AG04449 (cell line): ENCODE measurements at regions not wholly inside any gene's neighbourhood (a gene's known extent, or its start where the extent isn't known, plus 50 kb on each side); places are given as distances from the start of the nearest gene placed in this dataset.

Experiments used
- CTCF ChIA-PET: fragments of 350-600 bp; formaldehyde crosslinking; extraction: SDS; loops from one replicate; lab custom pipeline; 2021; ENCODE audit warnings: antibody characterized with exemption; lab: Yijun Ruan, JAX
- POLR2A ChIA-PET: fragments of 400-600, 350-600 bp; formaldehyde crosslinking; extraction: SDS; loops from one replicate; lab custom pipeline; 2020; ENCODE audit warnings: antibody characterized with exemption, inconsistent platforms; lab: Yijun Ruan, JAX
- DNase-seq: peaks from one replicate; pipeline ENCODE4 v3.0.0-alpha.2; 2010; ENCODE audit warnings: low read depth, low spot score
- H3K4me3 ChIP-seq: 2 replicates; pipeline ENCODE4 v1.5.1; 2011; ENCODE audit warnings: low read depth, mild to moderate bottlenecking, control low read depth, low read length
- TF ChIP-seq, protein P1 (sequence below): IDR thresholded peaks from one replicate; pipeline ENCODE4 v1.5.1; 2011; ENCODE audit warnings: mild to moderate bottlenecking, moderate library complexity, low read length, control low read depth, inconsistent platforms; ENCODE audit not compliant: insufficient read depth; ENCODE audit errors: missing control alignments

DNA sequence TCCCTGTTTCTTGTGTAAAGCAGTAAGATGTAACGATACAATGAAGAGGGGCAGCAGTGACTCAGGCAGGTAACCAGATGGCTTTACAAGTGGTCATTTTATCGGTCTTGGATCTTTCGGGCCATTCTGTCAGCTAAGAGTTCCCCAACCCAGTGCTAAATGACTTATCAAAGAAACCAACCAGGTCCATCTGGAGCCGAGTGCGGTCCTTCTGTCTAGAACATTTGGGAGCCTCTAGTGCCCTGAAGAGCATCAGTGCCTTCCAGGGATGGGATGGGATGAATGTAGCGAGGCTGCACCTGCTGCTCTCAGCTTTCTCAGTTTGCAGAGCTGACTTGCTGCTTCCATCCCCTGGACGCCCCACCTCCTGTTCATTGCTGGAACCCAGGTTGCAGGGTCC is 131.7 kb upstream of the AGBL1 start:
- no peak overlapping the region for H3K4me3 ChIP-seq
- ChIA-PET CTCF (no interaction called here), POLR2A (no interaction called here)
- no peak for DNase-seq
- TF ChIP-seq, protein P1, sequence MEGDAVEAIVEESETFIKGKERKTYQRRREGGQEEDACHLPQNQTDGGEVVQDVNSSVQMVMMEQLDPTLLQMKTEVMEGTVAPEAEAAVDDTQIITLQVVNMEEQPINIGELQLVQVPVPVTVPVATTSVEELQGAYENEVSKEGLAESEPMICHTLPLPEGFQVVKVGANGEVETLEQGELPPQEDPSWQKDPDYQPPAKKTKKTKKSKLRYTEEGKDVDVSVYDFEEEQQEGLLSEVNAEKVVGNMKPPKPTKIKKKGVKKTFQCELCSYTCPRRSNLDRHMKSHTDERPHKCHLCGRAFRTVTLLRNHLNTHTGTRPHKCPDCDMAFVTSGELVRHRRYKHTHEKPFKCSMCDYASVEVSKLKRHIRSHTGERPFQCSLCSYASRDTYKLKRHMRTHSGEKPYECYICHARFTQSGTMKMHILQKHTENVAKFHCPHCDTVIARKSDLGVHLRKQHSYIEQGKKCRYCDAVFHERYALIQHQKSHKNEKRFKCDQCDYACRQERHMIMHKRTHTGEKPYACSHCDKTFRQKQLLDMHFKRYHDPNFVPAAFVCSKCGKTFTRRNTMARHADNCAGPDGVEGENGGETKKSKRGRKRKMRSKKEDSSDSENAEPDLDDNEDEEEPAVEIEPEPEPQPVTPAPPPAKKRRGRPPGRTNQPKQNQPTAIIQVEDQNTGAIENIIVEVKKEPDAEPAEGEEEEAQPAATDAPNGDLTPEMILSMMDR = no peak

DNA sequence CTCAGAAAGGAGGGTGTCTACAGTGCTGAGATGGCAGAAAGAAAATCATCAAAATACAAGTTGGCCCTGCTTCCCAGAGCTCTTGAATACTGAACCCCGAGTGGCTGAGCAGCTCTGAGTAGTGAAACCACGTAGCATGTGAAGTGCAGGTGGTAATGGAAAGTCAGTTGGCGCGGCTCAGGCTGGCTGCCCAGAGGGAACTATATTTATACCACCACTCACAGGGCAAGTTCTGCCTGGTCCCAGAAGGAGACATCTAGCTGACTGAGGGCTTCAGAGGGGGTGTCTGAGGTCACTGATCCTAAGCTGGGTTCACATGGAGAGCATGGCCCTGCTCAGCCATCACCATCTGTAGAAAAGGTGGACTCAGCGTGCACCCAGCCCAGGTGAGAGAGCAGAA is 129.6 kb upstream of the AGBL1 start:
- ChIA-PET CTCF (no interaction called here), POLR2A (no interaction called here)
- no peak for DNase-seq
- no peak overlapping the region for H3K4me3 ChIP-seq
- TF ChIP-seq, protein P1 = no peak

DNA sequence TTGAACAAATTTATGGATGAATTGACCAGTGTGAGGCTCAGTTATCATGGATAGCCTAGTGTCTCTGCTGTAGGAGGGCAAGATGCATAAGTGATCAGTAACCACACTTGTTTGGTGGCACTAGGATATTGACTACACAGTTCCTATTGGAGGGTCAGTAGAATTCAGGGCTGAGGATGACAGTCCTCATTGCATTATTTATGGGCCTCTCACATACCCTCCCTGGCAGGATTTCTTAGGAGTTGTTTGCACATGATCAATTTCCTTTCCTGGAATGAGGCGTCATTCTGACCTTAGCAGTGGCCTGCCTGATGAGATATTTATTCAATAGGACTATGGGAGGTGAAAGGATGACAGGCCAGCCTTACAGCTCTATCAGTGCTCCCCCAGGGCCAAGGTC is 125.1 kb upstream of the AGBL1 start:
- no peak overlapping the region for H3K4me3 ChIP-seq
- TF ChIP-seq, protein P1 = no peak
- no peak for DNase-seq
- ChIA-PET CTCF (no interaction called here), POLR2A (no interaction called here)

DNA sequence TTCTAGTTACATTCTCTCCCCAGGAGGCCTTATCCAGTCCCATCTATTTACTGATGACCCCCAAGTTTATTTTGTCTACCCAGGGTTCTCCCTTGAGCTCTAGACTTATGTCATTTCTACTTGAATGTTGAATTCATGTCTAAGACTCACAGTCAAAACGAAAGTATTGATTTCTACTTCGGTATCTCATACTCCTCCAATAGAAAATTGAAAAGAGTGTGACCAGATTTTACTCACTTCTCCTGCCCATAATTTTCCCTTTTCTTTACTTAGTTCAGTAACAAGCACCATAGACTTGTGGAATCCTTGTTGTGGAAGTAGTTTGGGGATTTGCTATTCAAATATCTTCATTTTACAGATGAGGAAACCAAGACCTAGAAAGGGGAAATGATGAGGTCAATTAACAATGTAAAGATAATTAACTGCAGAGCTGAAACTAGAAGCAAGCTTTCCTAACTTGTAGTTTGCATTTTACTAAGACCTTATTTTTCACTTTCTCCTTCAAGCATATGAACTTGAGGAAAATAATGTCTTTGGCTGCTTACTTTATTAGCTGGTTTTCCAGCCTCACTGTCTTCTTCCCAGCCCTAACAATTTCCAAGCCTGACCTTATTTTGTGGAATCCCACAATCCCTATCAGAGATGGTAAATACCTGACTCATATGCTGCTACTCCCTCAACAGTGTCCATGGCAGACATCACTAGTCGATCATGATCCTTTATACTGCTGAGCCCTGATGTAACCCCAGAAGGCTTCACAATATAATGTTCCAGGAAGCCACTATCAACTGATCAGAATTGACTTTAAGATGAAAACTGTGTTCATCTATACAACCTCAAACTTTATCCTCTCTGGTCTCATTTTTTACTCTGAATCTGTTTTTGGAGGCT is 123.9 kb upstream of the AGBL1 start:
- H3K4me3 ChIP-seq = no peak overlapping the region
- TF ChIP-seq, protein P1 = no peak
- no peak for DNase-seq
- ChIA-PET CTCF (no interaction called here), POLR2A (no interaction called here)

DNA sequence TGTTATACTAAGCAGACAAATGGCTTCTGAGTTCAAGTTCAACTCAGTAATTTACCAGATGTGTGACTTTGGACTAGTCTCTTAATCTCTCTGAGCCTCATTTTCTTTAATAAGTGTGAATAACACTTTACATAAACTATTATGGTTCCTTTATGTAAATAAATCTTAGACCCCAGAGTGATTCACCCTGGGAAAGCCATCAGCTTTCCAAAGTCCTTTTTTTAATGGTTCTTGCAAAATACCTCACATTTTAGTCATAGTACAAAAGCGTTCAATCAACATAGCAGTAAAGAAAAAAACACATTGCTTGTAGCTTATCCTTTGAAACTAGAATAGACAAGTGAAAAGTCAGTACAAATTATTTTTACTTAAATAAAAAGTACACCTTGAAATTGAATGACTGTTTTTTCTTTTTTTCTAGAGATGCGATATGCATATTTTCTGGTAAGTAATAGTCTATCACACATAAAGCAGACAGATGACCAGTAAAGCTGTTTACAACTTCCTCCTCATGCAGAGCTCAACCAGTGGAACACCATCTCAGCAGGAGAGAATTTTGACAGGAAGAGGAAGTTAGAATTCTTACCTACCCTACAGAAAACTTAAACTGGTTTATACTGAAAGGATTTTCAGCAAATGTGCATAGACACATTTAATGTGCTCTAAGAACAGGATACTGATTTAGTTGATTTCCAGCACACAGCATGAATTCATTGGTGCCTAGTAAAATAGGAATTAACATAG is 123.0 kb upstream of the AGBL1 start:
- POLR2A ChIA-PET = no interaction called here
- TF ChIP-seq, protein P1 = no peak
- no peak for DNase-seq
- CTCF ChIA-PET = no interaction called here
- no peak overlapping the region for H3K4me3 ChIP-seq

DNA sequence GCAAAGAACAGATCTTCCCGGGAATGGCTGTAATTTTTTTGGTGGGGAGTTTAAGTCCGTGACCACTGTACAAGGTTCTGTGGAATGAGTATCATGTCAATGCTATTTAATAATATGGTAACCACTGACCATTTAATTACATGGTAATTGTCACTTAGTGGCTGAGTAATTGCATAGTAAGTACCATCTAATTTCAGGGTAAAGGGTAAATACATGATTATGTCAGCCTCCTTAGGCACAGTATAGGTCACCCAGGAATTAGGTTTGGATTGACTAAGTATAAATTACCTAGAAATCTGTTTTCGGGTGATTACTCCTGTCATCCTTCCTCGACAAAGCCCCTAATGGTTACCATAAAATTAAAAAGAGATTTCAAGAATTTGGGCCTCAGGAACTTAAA is 120.1 kb upstream of the AGBL1 start:
- TF ChIP-seq, protein P1 = no peak
- CTCF ChIA-PET = no interaction called here
- no peak overlapping the region for H3K4me3 ChIP-seq
- DNase-seq = no peak
- POLR2A ChIA-PET = no interaction called here
